Dedifferentiated amniotic fluid mesenchymal stem cell (primary cell): ENCODE measurements at regions not wholly inside any gene's neighbourhood (a gene's known extent, or its start where the extent isn't known, plus 50 kb on each side); places are given as distances from the start of the nearest gene placed in this dataset.
"Not testable (repeated sequence)": the region's sequence is repeated elsewhere in the genome, so short reads cannot be mapped to it uniquely, and the experiment has no call there.

Experiments used
- DNase-seq: peaks from one replicate; pipeline ENCODE4 v3.0.0-alpha.2; 2016; ENCODE audit errors: extremely low spot score

- DNase-seq, result no peak
These were observed 243.6 kb upstream of the PRSS58 start for GRCh38 chr7:142501434-142501833.

DNA sequence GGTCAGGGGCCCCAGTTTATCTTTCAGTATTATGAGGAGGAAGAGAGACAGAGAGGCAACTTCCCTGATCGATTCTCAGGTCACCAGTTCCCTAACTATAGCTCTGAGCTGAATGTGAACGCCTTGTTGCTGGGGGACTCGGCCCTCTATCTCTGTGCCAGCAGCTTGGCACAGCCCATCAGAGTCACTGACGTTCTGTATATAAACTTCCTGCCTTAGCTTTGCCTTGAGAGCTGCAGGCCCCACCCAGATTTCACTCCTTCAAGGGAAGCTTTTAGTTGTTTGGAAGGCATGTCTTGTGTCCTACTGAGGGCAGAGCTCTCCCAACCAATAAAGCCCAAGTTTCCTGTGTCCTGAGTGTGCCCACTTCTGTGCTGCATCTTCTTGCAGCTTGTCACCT lies 242.5 kb upstream of the PRSS58 start:
- no peak for DNase-seq

DNA sequence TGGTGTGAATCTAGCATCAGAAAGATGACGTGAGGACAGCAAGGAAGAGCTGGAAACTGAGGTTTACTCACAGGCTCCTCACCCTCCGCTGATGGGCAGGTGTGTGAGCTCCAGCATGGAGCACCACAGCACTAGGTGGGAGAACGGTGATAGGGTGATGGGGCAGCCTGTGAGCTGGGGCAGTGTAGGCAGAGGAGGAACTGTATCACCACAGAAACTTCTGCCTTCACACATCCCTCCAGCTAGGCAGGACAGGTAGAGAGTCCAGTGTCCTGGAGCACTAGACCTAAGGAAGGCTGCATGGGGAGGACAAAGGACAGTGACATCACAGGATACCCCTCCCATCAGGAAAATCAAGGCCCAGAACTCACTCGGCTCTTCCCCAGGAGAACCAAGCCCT lies 241.8 kb upstream of the PRSS58 start:
- no peak for DNase-seq

- no peak for DNase-seq
These were observed 240.5 kb upstream of the PRSS58 start for GRCh38 chr7:142498364-142498763.

DNA sequence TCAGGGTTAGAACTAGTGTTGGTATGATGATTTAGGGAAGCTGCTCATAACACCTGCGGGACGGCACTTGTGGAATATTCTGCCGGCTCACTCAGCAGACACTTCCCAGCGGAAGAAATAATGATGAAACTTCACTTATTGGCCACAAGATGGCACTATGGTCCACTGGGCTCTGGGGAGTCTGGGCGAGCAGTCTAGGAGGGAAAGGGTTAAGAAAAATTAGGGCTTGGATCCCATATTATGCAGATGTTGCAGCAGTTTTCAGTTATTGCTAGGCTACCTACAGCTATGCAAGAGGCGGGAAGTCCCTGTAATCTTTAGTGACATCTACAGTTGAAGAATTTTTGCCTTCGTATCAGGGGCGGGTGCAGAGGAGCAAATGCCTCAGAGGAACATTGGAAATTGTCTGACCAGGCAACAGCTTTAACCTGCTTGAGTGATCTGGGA lies 238.7 kb upstream of the PRSS58 start:
- peak; percentile 51 for DNase-seq

DNA sequence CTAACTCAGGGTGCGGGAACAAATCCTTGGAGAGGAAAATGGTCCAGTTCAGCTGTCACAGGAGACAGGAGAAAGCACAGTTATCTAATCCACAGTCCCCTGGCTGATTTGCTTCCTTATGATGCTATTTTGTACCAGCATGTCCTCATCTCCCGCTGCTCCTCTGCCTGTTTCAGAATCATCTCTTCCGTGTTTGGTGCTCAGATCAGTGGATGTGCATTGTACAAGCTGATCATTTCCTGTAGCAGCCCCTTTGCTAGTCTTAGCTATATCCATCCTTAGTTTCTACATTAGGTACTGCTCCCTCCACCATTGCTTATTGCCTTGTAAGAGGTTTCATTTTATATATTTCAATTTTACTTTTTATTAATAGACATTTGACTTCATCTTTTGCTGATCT lies 238.0 kb upstream of the PRSS58 start:
- DNase-seq, result not testable (repeated sequence)

- not testable (repeated sequence) for DNase-seq
These were observed 237.4 kb upstream of the PRSS58 start for GRCh38 chr7:142495301-142495700.

DNA sequence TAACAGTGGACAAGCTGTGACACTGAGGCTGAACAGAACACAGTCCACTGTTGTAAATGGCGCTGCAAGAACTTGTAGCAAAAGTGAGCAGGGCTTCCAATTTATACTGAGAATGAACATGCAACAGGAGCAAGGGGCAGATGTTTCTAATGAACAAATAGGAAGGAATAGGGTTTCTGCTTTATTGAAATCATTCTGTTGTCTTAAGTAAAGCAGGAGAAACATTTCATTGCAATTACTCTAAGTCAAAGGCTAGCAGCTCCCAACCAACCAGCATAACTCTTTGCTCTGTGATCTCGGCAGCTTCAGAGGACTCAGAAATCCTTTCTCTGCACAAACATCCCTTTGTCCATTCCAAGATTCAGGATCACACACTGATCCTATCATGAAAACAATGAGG lies 236.2 kb upstream of the PRSS58 start:
- no peak for DNase-seq

DNA sequence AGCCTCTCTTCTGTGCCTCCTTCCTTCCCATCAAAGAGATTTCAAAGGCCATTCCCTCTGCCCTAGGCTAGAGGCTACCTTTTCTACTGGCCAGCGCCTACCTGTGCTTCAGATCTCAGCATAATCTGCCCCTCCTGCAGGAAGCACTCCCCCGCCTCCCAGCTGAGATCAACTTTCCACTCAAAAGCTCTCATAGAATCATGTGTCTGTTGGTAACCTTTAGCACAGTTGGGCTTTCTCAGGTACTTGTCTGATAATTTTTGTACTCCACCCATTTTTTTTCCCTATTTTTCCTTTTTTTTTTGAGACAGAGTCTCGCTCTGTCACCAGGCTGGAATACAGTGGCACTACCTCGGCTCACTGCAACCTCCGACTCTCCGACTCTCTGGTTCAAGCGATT lies 231.0 kb upstream of the PRSS58 start:
- no peak for DNase-seq

DNA sequence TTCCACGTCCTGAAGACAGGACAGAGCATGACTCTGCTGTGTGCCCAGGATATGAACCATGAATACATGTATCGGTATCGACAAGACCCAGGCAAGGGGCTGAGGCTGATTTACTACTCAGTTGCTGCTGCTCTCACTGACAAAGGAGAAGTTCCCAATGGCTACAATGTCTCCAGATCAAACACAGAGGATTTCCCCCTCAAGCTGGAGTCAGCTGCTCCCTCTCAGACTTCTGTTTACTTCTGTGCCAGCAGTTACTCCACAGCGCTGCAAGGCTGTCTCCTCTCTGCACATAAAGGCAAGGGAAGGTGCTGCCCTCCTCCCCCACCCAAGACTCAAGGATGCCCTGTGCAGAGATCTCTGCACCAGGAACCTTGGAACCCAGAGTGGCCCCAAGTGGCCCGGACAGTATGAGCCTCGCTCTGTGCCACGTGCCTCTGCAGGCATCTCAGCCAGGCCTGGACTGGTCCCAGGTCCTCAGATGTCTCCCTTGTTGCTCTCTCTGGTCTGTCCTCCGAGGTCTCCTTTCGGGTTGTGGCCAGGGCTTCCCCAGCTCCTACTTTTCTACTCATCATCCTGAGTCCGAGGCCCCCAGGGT lies 230.3 kb upstream of the PRSS58 start:
- no peak for DNase-seq

- not testable (repeated sequence) for DNase-seq
These were observed 229.7 kb upstream of the PRSS58 start for GRCh38 chr7:142487565-142487964.

GRCh38 chr7:142487124-142487523 lies 229.3 kb upstream of the PRSS58 start:
- DNase-seq, result no peak

GRCh38 chr7:142485617-142486226 lies 227.9 kb upstream of the PRSS58 start:
- DNase-seq, result no peak

- no peak for DNase-seq
These were observed 225.9 kb upstream of the PRSS58 start for GRCh38 chr7:142483659-142484317.

GRCh38 chr7:142482891-142483658 lies 225.2 kb upstream of the PRSS58 start:
- DNase-seq, result no peak

GRCh38 chr7:142481548-142481947 lies 223.7 kb upstream of the PRSS58 start:
- no peak for DNase-seq

- DNase-seq, result peak; percentile 59
These were observed 220.8 kb upstream of the PRSS58 start for GRCh38 chr7:142478479-142479220.

DNA sequence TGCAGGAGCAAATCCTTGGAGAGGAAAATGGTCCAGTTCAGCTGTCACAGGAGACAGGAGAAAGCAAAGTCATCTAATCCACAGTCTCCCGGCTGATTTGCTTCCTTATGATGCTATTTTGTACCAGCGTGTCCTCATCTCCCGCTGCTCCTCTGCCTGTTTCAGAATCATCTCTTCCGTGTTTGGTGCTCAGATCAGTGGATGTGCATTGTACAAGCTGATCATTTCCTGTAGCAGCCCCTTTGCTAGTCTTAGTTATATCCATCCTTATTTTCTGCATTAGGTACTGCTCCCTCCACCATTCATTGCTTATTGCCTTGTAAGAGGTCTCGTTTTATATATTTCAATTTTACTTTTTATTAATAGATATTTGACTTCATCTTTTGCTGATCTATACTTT lies 219.9 kb upstream of the PRSS58 start:
- not testable (repeated sequence) for DNase-seq

- DNase-seq, result no peak
These were observed 219.3 kb upstream of the PRSS58 start for GRCh38 chr7:142477079-142477651.

DNA sequence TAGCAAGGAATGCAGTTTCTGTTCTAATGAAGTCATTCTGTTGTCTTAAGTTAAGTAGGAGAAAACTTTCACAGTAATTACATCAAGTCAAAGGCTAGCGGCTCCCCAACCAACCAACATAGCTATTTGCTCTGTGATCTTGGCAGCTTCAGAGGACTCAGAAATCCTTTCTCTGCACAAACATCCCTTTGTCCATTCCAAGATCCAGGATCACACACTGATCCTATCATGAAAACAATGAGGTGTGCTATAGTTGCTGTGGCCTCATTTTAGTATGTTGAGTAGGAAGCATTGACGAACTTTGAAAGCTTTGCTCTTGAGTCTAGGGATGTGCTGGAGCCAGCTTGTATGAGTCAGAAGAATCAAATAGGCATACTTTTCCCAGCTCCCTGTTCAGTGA lies 218.2 kb upstream of the PRSS58 start:
- DNase-seq, result no peak

DNA sequence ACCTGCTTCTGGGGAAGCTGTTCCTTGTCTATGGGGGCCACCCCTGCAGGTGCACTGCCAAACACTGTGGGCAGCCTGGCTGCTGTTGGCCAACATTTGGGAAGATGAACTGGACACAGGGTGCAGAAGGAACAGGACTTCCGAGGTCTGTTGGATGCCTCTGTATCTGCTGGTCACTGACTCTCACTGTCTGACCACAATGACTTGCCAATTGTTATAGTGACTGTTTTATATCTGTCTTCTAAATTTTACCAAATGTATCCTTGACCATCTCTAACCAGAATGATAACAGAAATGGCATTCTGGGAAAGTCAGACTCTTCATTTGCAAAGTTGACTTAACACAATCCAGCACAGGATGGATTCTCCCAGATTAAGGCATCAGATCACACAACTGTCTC lies 214.0 kb upstream of the PRSS58 start:
- DNase-seq, result no peak

- no peak for DNase-seq
These were observed 212.6 kb upstream of the PRSS58 start for GRCh38 chr7:142470544-142470830.
